AG04449 (cell line): ENCODE measurements at regions not wholly inside any gene's neighbourhood (a gene's known extent, or its start where the extent isn't known, plus 50 kb on each side); places are given as distances from the start of the nearest gene placed in this dataset.

Experiments
- CTCF ChIA-PET: fragments of 350-600 bp; formaldehyde crosslinking; extraction: SDS; loops from one replicate; lab custom pipeline; 2021; ENCODE audit warnings: antibody characterized with exemption; lab: Yijun Ruan, JAX
- POLR2A ChIA-PET: fragments of 400-600, 350-600 bp; formaldehyde crosslinking; extraction: SDS; loops from one replicate; lab custom pipeline; 2020; ENCODE audit warnings: antibody characterized with exemption, inconsistent platforms; lab: Yijun Ruan, JAX
- DNase-seq: peaks from one replicate; pipeline ENCODE4 v3.0.0-alpha.2; 2010; ENCODE audit warnings: low read depth, low spot score
- H3K4me3 ChIP-seq: 2 replicates; pipeline ENCODE4 v1.5.1; 2011; ENCODE audit warnings: low read depth, mild to moderate bottlenecking, control low read depth, low read length
- CTCF ChIP-seq: IDR thresholded peaks from one replicate; pipeline ENCODE4 v1.5.1; 2011; ENCODE audit warnings: mild to moderate bottlenecking, moderate library complexity, low read length, control low read depth, inconsistent platforms; ENCODE audit not compliant: insufficient read depth; ENCODE audit errors: missing control alignments

GRCh38 chr6:106827081-106827480 lies 147.4 kb downstream of the CD24 start:
- CTCF ChIA-PET, result no interaction called here
- POLR2A ChIA-PET, result no interaction called here
- TF ChIP-seq CTCF, result no peak
- H3K4me3 ChIP-seq, result no peak overlapping the region
- DNase-seq, result no peak

GRCh38 chr6:106825156-106825555 lies 149.4 kb downstream of the CD24 start:
- POLR2A ChIA-PET, result no interaction called here
- CTCF ChIA-PET, result no interaction called here
- TF ChIP-seq CTCF, result no peak
- no peak overlapping the region for H3K4me3 ChIP-seq
- no peak for DNase-seq

GRCh38 chr6:106823732-106824351 lies 150.7 kb downstream of the CD24 start:
- ChIA-PET CTCF (no interaction called here), POLR2A (no interaction called here)
- TF ChIP-seq CTCF, result no peak
- H3K4me3 ChIP-seq, result no peak overlapping the region
- no peak for DNase-seq

- CTCF ChIA-PET, result no interaction called here
- no peak for DNase-seq
- POLR2A ChIA-PET, result no interaction called here
- H3K4me3 ChIP-seq, result no peak overlapping the region
- TF ChIP-seq CTCF, result no peak
These were observed 151.5 kb downstream of the CD24 start for GRCh38 chr6:106823058-106823457.

- CTCF ChIA-PET, result interaction anchor here (1.1 kb wide), 1 partner anchor 177 kb away, joined by 3 read pairs; no protein-coding TSS in a partner anchor
- no peak overlapping the region for H3K4me3 ChIP-seq
- TF ChIP-seq CTCF, result no peak
- POLR2A ChIA-PET, result interaction anchor here (1.2 kb wide), 1 partner anchor 50 kb away, joined by 4 read pairs; no protein-coding TSS in a partner anchor
- DNase-seq, result peak; percentile 34
These were observed 154.1 kb downstream of the CD24 start for GRCh38 chr6:106820412-106820852.

GRCh38 chr6:106811088-106811686 lies 163.3 kb downstream of the CD24 start:
- no peak overlapping the region for H3K4me3 ChIP-seq
- ChIA-PET POLR2A (no interaction called here), CTCF (no interaction called here)
- no peak for TF ChIP-seq CTCF
- DNase-seq, result no peak
